HuH-7.5 (cell line): ENCODE measurements at regions not wholly inside any gene's neighbourhood (a gene's known extent, or its start where the extent isn't known, plus 50 kb on each side); places are given as distances from the start of the nearest gene placed in this dataset.
"Not testable (repeated sequence)": the region's sequence is repeated elsewhere in the genome, so short reads cannot be mapped to it uniquely, and the experiment has no call there.

Experiments
- DNase-seq: peaks from one replicate; pipeline ENCODE4 v3.0.0; 2011; ENCODE audit warnings: low spot score

DNA sequence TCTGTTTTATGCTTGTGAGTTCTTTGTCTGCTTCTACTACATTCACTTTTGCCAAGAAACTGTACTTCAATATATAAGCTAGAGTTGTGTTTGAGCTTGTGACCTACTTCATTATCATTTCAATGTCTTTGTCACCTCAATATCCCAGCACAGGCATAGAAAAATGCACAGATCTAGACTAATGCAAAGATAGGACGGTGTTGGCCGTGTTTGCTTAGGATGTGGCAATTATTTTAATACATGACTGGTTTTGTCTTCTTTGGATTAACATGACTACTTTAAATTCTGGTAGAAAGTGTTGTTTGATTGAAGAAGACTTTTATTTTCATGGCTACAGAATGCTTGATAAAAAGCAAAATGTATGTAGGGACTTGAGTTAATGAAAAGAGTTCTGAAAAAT, 1075.0 kb upstream of the GJE1 start:
- DNase-seq = no peak

DNA sequence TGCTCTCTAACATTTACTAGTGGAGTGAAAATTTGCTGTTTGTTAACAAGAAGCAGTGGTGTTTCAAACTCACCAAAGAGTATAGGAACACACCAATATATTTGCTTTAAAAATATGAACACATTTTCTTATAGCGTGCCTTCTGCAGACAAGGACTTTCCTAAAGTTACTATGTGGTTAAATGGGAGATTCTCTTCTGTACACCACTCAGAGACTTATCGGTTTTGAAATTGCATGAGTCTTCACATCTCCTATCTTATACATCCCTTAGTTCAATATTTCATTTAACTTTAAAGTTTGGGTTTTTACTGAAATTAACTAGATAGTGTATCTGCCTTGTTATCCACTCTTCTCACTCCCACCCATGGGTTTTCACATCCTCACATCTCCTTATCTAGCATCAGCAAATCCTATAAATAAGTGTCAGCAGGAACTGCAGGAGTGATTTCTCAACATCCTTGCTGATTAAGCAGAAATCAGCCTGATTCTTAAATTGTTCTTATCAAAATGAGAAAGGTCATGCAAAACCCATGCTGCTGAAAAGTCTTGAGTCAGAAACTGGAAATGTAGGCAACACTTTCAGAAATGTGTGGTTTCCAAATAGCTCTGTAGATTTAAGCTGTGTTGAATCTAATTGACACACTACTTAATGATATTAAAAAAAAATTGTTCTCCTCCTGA, 1075.6 kb upstream of the GJE1 start:
- DNase-seq = no peak

DNA sequence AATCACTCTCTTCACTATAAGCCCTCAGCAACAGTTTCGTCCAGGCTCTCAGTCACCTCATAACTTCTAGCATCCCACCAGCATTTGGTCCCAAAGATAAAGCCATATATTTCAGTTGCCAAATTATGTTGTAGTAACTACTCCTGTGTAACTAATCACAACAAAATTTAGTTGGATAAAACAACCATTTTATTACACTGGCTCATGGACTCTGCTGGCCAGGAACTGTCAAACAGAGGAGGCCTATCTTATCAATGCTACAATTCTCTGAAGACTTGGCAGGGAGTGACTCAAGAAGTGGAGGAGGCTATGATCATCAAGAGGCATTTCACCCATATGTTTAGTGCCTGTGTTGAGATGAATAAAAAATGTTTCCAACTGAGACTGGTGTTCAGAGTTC, 1082.3 kb upstream of the GJE1 start:
- no peak for DNase-seq

DNA sequence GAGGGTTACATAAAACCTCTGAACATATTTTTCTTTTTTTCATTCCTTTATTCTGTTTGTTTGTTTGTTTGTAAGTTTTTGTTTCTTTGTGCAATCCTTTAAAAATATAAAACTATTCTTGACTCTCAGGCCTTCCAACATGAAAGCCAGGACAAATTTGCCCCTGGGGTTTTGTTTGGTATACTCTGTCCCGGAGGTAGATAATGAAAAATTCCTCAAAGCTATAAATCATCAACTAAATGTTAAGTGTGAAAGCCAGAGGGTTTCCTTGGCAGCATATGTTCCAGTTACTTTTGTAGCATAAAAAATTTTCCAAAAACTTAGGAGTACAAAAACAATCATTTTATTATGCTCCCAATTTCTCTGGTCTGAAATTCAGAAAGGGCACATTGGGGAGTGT, 1084.3 kb upstream of the GJE1 start:
- DNase-seq = no peak

DNA sequence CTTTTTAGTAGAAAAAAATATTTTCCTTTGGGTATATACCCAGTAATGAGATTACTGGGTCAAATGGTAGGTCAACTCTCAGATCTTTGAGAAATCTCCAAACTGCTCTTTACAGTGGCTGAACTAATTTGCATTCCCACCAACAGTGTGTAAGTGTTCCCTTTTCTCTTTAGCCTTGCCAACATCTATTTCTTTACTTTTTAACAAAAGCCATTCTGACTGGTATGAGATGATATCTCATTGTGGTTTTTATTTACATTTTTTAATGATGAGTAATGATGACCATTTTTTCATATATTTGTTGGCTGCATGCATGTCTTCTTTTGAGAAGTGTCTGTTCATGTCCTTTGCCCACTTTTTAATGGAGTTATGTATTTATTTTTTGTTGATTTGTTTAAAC, 1086.2 kb upstream of the GJE1 start:
- DNase-seq = not testable (repeated sequence)

GRCh38 chr6:141041596-141042087, 1091.1 kb upstream of the GJE1 start:
- no peak for DNase-seq

- DNase-seq = no peak
Measured at GRCh38 chr6:141035312-141036200, 1097.2 kb upstream of the GJE1 start.

DNA sequence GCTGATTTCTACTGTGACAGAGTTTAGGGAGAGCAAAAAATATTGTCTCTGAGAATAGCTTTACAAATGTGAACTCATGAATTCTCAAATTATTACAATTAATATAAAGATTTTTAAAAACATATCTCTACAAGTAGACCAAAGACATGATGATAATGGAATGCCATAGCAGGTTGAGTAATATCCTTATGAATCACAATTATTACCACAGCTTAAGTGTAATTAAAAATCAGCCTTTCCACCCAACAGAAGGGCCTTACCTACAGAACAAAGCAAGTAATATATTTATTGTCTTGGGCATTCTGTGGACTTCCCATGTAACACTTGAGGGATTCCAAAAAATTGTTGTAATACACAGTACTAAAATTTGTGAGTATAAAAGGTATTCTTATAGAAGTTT, 1099.6 kb upstream of the GJE1 start:
- DNase-seq = no peak

- no peak for DNase-seq
Measured at GRCh38 chr6:141029908-141030307, 1102.8 kb upstream of the GJE1 start.

- DNase-seq = no peak
Measured at GRCh38 chr6:141028791-141029280, 1103.9 kb upstream of the GJE1 start.

- peak; percentile 13 for DNase-seq
Measured at GRCh38 chr6:141026504-141026903, 1106.2 kb upstream of the GJE1 start.

DNA sequence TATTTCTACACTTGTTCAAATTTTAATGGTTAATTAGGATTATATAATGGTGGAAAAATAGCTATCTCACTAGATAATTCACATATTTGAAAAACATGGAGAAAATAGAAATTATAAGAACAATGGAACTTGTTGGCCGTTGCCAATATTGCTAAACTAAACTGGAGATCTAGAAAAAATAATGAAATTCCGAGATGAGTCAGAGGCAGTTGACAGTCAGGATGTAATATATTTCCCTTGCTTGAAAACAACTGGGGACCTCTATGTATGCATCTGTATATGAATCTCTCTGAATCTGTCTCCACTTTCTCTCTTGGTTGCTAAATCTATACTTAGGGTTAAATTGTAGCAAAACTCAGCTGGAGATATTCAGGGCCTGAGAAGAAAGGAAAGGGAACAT, 1108.2 kb upstream of the GJE1 start:
- DNase-seq = no peak

DNA sequence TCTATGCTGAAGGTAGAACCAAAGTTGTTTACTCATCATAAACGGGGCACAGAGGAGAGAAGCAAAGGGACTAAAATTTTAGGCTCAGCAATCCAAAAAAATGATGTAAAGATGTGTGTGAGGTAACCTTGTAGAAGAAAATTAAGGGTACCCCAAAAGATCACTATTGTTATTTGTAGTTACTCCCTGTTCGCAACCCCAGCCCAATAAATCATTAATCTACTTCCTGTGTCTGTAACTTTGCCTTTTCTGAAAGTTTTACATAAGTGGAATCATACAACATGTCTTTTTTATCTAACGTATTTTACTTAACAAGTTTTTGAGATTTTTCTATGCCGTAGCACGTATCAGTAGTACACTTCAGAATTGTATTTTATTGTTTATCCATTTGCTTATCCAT, 1114.8 kb upstream of the GJE1 start:
- no peak for DNase-seq

DNA sequence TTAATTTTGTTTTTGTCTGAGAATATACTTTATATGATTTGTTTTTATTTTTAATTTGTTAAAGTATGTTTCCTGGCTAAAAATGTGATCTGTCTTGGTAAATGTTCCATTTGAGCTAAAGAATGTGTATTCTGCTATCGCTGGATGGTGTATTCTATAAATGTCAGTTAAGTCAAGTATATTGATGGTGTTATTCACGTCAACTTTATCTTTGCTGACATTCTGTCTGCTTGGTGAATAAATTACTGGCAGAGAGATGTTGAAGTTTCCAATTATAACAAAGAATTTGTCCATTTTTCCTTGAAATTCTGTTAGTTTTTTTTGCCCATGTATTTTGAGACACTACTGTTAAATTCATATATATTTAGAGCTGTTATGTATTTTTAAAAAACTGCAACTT, 1131.8 kb upstream of the GJE1 start:
- no peak for DNase-seq

DNA sequence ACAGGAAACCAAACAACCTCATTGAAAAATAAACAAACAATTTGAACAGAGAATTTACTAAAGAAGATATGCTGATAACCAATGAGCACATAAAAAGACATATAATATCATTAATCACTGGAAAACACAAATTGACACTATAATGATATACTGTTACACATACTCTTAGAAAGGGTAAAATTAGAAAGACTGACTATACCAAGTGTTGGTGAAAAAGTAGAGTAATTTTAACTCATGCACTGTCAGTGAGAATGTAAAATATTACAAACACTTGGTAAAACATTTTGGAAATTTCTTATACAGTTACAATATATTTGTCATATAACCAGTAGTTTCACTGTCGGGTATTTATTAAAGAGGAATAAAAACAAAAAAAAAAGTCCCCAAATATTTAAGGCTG, 1139.2 kb upstream of the GJE1 start:
- DNase-seq = no peak

- no peak for DNase-seq
Measured at GRCh38 chr6:140992678-140993077, 1140.0 kb upstream of the GJE1 start.

DNA sequence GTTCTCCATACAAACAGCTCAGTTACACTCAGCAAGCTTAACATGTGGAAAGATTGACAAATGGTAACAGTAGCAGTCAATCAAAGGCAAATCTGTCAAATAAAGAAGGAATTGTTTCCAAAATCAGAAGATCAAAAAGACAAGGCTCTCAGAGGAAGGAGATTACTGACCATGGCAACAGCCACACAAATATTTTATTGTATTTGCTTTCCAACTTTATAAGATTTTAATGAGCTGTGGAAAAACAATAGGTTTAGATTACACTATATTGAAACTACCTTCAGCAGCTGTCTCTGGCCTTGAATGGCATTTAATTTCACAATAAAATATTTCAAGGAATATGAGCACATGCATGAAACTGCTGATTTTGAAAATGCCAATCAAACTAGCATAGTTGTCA, 1143.9 kb upstream of the GJE1 start:
- DNase-seq = no peak

DNA sequence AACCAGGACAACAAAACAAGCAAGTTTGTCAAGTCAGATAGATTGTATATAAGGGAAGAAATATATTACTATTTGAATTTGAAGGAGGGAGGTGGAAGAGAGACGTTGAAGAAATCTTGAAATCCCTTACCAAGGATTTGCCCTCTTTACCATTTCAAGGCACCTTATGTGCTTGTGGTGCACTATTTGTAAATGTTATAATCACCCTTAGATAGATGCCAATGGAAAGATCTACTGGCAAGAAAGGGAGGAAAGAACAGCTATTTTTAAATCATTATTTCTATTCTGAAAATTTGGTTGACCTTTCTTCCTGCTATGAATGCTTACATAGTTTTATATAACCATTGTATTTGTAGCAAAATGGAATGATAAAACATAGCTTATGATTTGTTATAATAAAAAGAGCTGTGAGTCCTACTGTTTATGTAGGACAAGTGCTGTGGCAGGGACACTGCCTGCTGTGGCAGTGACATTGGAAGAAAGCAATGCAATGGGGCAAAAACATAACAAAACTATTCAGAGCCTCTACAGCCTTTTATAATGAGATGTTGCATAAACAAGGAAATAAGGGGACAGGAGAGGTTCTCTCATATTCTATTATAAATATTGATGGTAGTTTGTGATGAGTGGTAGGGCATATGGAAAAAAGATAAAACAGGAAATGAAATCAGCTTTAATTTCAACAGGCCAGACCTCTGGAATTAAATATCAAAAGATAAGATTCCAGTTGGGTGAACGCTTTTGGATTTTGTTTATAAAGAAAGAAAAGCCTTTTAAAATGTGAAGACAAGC, 1145.2 kb upstream of the GJE1 start:
- no peak for DNase-seq

DNA sequence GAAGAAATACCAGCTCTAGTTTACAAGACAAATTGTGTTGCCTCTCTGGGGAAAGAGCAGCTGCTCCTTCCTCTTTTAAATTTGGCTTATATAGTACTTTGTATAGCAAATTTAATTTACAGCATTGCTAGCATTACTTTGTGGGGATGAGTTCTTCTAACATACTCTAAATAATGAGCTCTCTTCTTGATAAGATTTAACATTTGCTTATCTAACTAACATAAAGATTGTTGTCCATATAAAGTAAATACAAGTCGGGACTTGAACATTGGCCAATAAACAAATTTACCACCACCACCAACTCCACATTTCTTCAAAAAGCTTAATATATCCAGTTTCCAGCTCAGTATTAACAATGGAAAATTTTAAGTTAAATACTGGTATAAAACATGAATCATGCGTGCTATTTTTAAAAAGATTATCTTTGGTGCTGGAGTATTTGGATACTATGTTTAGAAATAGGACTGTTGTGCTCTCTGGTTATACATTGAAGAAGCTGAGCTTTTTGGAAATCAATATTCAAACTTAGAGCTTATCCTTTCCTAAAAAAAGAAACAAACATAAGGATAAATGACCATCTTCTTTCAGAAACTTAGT, 1146.9 kb upstream of the GJE1 start:
- no peak for DNase-seq

DNA sequence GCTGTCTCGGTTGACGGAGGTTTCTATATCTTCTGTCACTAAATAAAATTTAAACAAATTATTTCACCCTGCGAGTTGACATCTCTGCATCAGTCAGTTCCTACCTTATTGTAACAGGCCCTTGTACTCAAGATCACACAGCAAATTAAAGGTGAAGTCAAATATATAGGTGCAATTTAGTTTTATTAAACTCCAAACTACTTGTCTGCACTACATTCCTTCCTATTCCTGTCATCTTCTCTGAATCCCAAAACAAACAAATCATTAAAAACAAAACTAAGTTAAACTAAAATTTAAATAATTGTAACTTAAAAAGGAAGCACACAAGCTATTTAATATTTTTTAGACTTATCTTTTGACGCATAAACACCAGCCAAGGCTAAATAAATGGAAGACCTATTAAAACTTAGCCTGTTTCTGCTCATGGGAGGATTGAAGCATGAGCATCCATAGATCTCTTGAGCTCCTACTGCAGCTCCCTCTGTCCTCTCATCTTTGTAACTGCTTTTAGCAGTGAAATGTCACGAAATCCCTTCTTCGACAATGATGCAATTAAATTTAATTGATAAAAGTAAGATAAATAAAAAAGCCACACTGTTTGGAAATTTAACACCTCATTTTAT, 1152.3 kb upstream of the GJE1 start:
- DNase-seq = no peak

GRCh38 chr6:140979642-140980091, 1153.1 kb upstream of the GJE1 start:
- DNase-seq = no peak
